ENCODE measurements at regions not wholly inside any gene's neighbourhood (a gene's known extent, or its start where the extent isn't known, plus 50 kb on each side); places are given as distances from the start of the nearest gene placed in this dataset.

GRCh38 chr20:50453533-50454244 lies 56.5 kb upstream of the PTPN1 start:
- TF ChIP-seq CTCF (IDR thresholded peaks at IDR 0.05; ENCODE audit: low read length) = no peak
- TF ChIP-seq EZH2 (optimal IDR thresholded peaks at IDR 0.05; ENCODE audit: low read depth, low read length) = no peak
- no peak for TF ChIP-seq EZH2phosphoT487 (IDR thresholded peaks at IDR 0.05; ENCODE audit: low read length)
